ENCODE measurements at regions not wholly inside any gene's neighbourhood (a gene's known extent, or its start where the extent isn't known, plus 50 kb on each side); places are given as distances from the start of the nearest gene placed in this dataset.

DNA sequence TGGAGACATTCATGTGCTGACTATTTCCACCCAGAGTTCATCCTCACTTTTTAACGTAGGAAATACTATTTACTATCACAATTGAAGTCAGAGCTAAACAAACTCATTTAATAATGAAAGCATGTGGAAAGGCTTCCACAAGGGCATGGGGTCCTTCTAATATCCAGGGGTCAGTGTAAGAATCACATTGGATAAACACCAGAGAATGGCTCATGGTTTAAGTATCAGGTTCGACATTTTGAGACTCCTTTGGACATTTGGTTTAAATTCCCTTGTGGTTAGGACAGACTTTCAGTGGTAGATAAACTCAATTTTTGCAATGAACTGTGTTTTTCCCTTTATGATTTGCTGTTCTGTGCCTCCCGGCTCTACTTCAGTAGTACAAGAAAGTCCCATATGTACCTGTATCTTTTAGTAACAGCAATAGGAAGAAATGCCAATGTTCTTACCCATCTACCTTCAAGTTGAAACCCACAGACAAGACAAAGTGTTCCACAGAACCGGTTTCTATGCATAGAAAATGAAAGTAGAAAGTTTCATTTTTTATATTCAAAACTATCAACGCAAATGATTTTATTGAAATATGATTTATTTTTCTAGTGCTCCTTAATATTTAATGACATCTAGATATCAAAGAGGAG, 589.0 kb upstream of the FAM241A start:
- Histone ChIP-seq H3K4me3 (ENCODE audit: low read depth in 1 of 2, low read length in 2 of 2) (no peak overlapping the region), H3K4me1 (ENCODE audit: control insufficient read depth in 2 of 2, insufficient read depth in 2 of 2, low read length in 1 of 2) (no peaks in the 10 kb centered on the region), H3K9me3 (ENCODE audit: control insufficient read depth in 2 of 2, insufficient read depth in 1 of 2, low read depth in 1 of 2, low read length in 1 of 2) (no peaks in the 10 kb centered on the region), H3K27ac (ENCODE audit: low read depth in 2 of 2, low read length in 1 of 2) (no peak overlapping the region), H3K36me3 (ENCODE audit: control insufficient read depth in 2 of 2, insufficient read depth in 2 of 2, low read length in 1 of 2) (no peaks in the 10 kb centered on the region), H3K27me3 (ENCODE audit: control insufficient read depth in 1 of 2, insufficient read depth in 2 of 2, low read length in 2 of 2) (no peaks in the 10 kb centered on the region)
- WGBS, 2 donors = 49 to 59% methylated on average over 5 of the region's 5 CpGs

DNA sequence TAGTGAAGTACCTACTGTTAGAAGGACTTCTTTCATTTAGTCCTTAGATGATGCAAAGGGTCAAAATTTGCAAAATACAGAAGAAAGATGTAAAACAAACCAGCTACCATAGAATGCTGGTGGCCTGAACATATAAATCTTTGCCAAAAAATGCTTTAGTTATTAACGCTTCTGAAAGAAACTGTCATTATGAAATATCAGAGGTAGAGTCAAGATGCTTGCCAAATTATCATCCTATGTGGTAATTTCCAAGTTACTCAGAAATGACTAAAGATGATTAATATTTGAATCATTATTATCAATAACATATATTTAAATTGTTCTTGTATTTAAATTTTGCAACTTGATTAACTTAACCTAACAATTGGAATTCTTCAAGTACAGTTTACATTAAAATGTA, 588.4 kb upstream of the FAM241A start:
- no peaks in the 10 kb centered on the region for H3K9me3 ChIP-seq (ENCODE audit: control insufficient read depth in 2 of 2, insufficient read depth in 1 of 2, low read depth in 1 of 2, low read length in 1 of 2)
- H3K4me3 ChIP-seq (ENCODE audit: low read depth in 1 of 2, low read length in 2 of 2) = no peak overlapping the region
- WGBS, 2 donors = 60% methylated on average over 1 of the region's 1 CpG
- H3K27ac ChIP-seq (ENCODE audit: low read depth in 2 of 2, low read length in 1 of 2) = no peak overlapping the region
- H3K27me3 ChIP-seq (ENCODE audit: control insufficient read depth in 1 of 2, insufficient read depth in 2 of 2, low read length in 2 of 2) = no peaks in the 10 kb centered on the region
- no peaks in the 10 kb centered on the region for H3K4me1 ChIP-seq (ENCODE audit: control insufficient read depth in 2 of 2, insufficient read depth in 2 of 2, low read length in 1 of 2)
- H3K36me3 ChIP-seq (ENCODE audit: control insufficient read depth in 2 of 2, insufficient read depth in 2 of 2, low read length in 1 of 2) = no peaks in the 10 kb centered on the region

DNA sequence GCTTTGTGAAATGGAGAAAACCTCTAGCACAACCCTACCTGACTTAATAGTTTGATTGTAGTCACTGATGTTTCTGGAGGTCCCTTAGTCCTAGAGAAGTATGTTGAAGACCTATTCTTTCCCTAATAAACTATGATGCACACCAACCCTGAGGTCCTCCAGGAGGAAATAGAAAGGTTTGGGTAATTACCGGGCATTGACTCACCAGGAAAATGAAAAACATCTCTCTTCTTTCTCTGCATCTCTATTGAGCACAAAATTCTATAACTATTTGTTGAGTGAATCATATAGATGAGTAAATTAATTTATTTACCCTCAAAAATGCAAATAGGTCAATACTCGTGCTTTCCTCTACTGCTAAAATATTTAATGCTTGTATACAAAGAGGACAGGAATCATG, 582.4 kb upstream of the FAM241A start:
- no peak overlapping the region for H3K27ac ChIP-seq (ENCODE audit: low read depth in 2 of 2, low read length in 1 of 2)
- H3K9me3 ChIP-seq (ENCODE audit: control insufficient read depth in 2 of 2, insufficient read depth in 1 of 2, low read depth in 1 of 2, low read length in 1 of 2) = peaks cover 0 to 3% of the 10 kb centered on the region in 2 donors
- no peak overlapping the region for H3K4me3 ChIP-seq (ENCODE audit: low read depth in 1 of 2, low read length in 2 of 2)
- no peaks in the 10 kb centered on the region for H3K4me1 ChIP-seq (ENCODE audit: control insufficient read depth in 2 of 2, insufficient read depth in 2 of 2, low read length in 1 of 2)
- H3K36me3 ChIP-seq (ENCODE audit: control insufficient read depth in 2 of 2, insufficient read depth in 2 of 2, low read length in 1 of 2) = no peaks in the 10 kb centered on the region
- H3K27me3 ChIP-seq (ENCODE audit: control insufficient read depth in 1 of 2, insufficient read depth in 2 of 2, low read length in 2 of 2) = no peaks in the 10 kb centered on the region
- 48 to 63% methylated on average over 2 of the region's 2 CpGs for WGBS, 2 donors

DNA sequence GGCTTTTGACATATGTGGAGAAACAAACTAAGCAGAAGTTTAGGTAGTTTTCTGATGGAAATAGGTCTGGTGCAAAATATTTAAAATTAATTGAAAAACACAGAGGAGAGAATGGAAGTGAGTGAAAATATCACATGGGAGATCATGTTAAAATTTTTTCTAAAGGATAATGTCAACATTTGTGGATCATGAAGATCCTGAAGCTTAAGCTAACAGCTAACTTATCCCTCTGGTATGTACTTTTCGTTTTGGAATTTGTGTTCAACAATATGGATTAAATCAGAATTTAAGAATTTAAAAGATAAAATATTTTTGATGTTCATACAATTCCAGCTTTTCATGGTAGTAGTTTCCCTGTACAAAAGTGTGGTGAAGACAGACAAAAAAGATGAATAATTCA, 572.8 kb upstream of the FAM241A start:
- Histone ChIP-seq H3K27ac (ENCODE audit: low read depth in 2 of 2, low read length in 1 of 2) (no peak overlapping the region), H3K36me3 (ENCODE audit: control insufficient read depth in 2 of 2, insufficient read depth in 2 of 2, low read length in 1 of 2) (no peaks in the 10 kb centered on the region), H3K9me3 (ENCODE audit: control insufficient read depth in 2 of 2, insufficient read depth in 1 of 2, low read depth in 1 of 2, low read length in 1 of 2) (no peaks in the 10 kb centered on the region), H3K4me3 (ENCODE audit: low read depth in 1 of 2, low read length in 2 of 2) (no peak overlapping the region), H3K27me3 (ENCODE audit: control insufficient read depth in 1 of 2, insufficient read depth in 2 of 2, low read length in 2 of 2) (no peaks in the 10 kb centered on the region), H3K4me1 (ENCODE audit: control insufficient read depth in 2 of 2, insufficient read depth in 2 of 2, low read length in 1 of 2) (no peaks in the 10 kb centered on the region)
- WGBS, 2 donors = 34 to 36% methylated on average over 1 of the region's 1 CpG

- WGBS, 2 donors = 49 to 52% methylated on average over 2 of the region's 2 CpGs
- H3K27ac ChIP-seq (ENCODE audit: low read depth in 2 of 2, low read length in 1 of 2) = no peak overlapping the region
- H3K27me3 ChIP-seq (ENCODE audit: control insufficient read depth in 1 of 2, insufficient read depth in 2 of 2, low read length in 2 of 2) = no peaks in the 10 kb centered on the region
- H3K9me3 ChIP-seq (ENCODE audit: control insufficient read depth in 2 of 2, insufficient read depth in 1 of 2, low read depth in 1 of 2, low read length in 1 of 2) = no peaks in the 10 kb centered on the region
- H3K4me1 ChIP-seq (ENCODE audit: control insufficient read depth in 2 of 2, insufficient read depth in 2 of 2, low read length in 1 of 2) = no peaks in the 10 kb centered on the region
- H3K4me3 ChIP-seq (ENCODE audit: low read depth in 1 of 2, low read length in 2 of 2) = no peak overlapping the region
- H3K36me3 ChIP-seq (ENCODE audit: control insufficient read depth in 2 of 2, insufficient read depth in 2 of 2, low read length in 1 of 2) = no peaks in the 10 kb centered on the region
These were observed 571.9 kb upstream of the FAM241A start for GRCh38 chr4:111573386-111573785.

GRCh38 chr4:111579767-111580166, 565.5 kb upstream of the FAM241A start:
- Histone ChIP-seq H3K9me3 (ENCODE audit: control insufficient read depth in 2 of 2, insufficient read depth in 1 of 2, low read depth in 1 of 2, low read length in 1 of 2) (peaks cover 0 to 5% of the 10 kb centered on the region in 2 donors), H3K4me3 (ENCODE audit: low read depth in 1 of 2, low read length in 2 of 2) (no peak overlapping the region), H3K27ac (ENCODE audit: low read depth in 2 of 2, low read length in 1 of 2) (no peak overlapping the region), H3K36me3 (ENCODE audit: control insufficient read depth in 2 of 2, insufficient read depth in 2 of 2, low read length in 1 of 2) (no peaks in the 10 kb centered on the region), H3K4me1 (ENCODE audit: control insufficient read depth in 2 of 2, insufficient read depth in 2 of 2, low read length in 1 of 2) (no peaks in the 10 kb centered on the region), H3K27me3 (ENCODE audit: control insufficient read depth in 1 of 2, insufficient read depth in 2 of 2, low read length in 2 of 2) (no peaks in the 10 kb centered on the region)

DNA sequence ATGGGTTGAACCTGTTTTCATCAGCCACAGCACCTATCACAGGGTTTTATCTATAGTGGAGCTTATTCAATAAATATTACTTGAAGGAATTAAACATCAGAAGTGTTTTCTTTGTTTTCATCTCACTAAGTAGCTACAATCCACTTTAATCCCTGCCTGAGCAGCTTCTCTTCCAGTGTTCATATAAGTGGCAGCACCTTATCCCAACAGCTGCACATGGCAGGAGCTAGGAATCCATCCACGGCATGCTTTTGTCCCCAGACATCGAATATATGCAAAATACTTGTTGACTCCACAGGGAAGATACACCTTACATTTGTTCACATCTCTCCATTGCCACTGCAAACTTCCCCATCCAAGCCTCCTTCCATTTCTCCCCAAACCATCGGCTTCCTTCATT, 549.8 kb upstream of the FAM241A start:
- Histone ChIP-seq H3K27me3 (ENCODE audit: control insufficient read depth in 1 of 2, insufficient read depth in 2 of 2, low read length in 2 of 2) (no peaks in the 10 kb centered on the region), H3K4me1 (ENCODE audit: control insufficient read depth in 2 of 2, insufficient read depth in 2 of 2, low read length in 1 of 2) (no peaks in the 10 kb centered on the region), H3K36me3 (ENCODE audit: control insufficient read depth in 2 of 2, insufficient read depth in 2 of 2, low read length in 1 of 2) (no peaks in the 10 kb centered on the region), H3K9me3 (ENCODE audit: control insufficient read depth in 2 of 2, insufficient read depth in 1 of 2, low read depth in 1 of 2, low read length in 1 of 2) (no peaks in the 10 kb centered on the region), H3K4me3 (ENCODE audit: low read depth in 1 of 2, low read length in 2 of 2) (no peak overlapping the region), H3K27ac (ENCODE audit: low read depth in 2 of 2, low read length in 1 of 2) (no peak overlapping the region)
- WGBS, 2 donors = 92 to 94% methylated on average over 3 of the region's 3 CpGs

- Histone ChIP-seq H3K36me3 (ENCODE audit: control insufficient read depth in 2 of 2, insufficient read depth in 2 of 2, low read length in 1 of 2) (no peaks in the 10 kb centered on the region), H3K27ac (ENCODE audit: low read depth in 2 of 2, low read length in 1 of 2) (no peak overlapping the region)
- 90 to 91% methylated on average over 4 of the region's 4 CpGs for WGBS, 2 donors
These were observed 548.8 kb upstream of the FAM241A start for GRCh38 chr4:111596491-111596890.

DNA sequence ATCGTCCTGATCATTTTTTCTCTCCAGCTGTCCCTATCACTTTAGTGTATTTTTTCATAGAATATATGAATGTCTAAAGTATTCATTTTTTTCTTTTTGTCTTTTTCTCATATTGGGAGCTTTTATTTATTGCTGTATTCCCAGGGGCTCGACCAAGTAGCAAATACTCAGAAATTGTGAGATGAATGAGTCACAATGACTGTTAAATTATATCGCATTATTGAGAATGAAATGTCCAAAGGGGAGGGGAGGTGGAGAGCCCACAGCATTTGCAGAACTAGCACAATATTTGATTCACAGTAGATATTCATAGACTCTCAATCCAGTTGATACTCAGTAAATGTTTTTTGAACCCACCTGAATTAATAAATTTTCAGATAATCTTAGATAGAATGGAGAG, 543.6 kb upstream of the FAM241A start:
- 64 to 65% methylated on average over 3 of the region's 3 CpGs for WGBS, 2 donors
- H3K27ac ChIP-seq (ENCODE audit: low read depth in 2 of 2, low read length in 1 of 2) = no peak overlapping the region

More at GRCh38 chr4:111596491-111596890, 548.8 kb upstream of the FAM241A start:
- Histone ChIP-seq H3K4me1 (ENCODE audit: control insufficient read depth in 2 of 2, insufficient read depth in 2 of 2, low read length in 1 of 2) (no peaks in the 10 kb centered on the region), H3K9me3 (ENCODE audit: control insufficient read depth in 2 of 2, insufficient read depth in 1 of 2, low read depth in 1 of 2, low read length in 1 of 2) (no peaks in the 10 kb centered on the region), H3K27me3 (ENCODE audit: control insufficient read depth in 1 of 2, insufficient read depth in 2 of 2, low read length in 2 of 2) (no peaks in the 10 kb centered on the region), H3K4me3 (ENCODE audit: low read depth in 1 of 2, low read length in 2 of 2) (no peak overlapping the region)

DNA sequence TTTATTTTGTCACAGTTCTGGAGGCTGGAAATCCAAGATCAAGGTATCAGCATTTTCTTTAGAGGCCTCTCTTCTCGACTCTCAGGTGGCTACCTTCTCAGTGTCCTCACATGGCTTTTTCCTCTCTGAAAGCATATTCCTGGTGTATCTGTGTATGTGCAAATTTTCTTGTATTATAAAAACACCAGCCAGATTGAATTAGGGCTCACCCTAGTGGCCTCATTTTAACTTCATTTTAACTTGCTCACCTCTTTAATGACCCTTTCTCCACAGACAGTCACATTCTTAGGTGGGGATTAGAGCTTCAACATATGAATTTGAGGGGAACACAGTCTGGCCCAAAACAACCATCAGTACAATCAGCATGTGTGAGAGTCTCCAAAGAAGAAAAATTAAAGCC, 542.4 kb upstream of the FAM241A start:
- Histone ChIP-seq H3K27me3 (ENCODE audit: control insufficient read depth in 1 of 2, insufficient read depth in 2 of 2, low read length in 2 of 2) (no peaks in the 10 kb centered on the region), H3K4me1 (ENCODE audit: control insufficient read depth in 2 of 2, insufficient read depth in 2 of 2, low read length in 1 of 2) (no peaks in the 10 kb centered on the region), H3K4me3 (ENCODE audit: low read depth in 1 of 2, low read length in 2 of 2) (no peak overlapping the region), H3K9me3 (ENCODE audit: control insufficient read depth in 2 of 2, insufficient read depth in 1 of 2, low read depth in 1 of 2, low read length in 1 of 2) (no peaks in the 10 kb centered on the region), H3K36me3 (ENCODE audit: control insufficient read depth in 2 of 2, insufficient read depth in 2 of 2, low read length in 1 of 2) (no peaks in the 10 kb centered on the region), H3K27ac (ENCODE audit: low read depth in 2 of 2, low read length in 1 of 2) (no peak overlapping the region)
- 50 to 57% methylated on average over 1 of the region's 1 CpG for WGBS, 2 donors

More for the DNA sequence above, 543.6 kb upstream of the FAM241A start:
- Histone ChIP-seq H3K4me1 (ENCODE audit: control insufficient read depth in 2 of 2, insufficient read depth in 2 of 2, low read length in 1 of 2) (no peaks in the 10 kb centered on the region), H3K36me3 (ENCODE audit: control insufficient read depth in 2 of 2, insufficient read depth in 2 of 2, low read length in 1 of 2) (no peaks in the 10 kb centered on the region), H3K9me3 (ENCODE audit: control insufficient read depth in 2 of 2, insufficient read depth in 1 of 2, low read depth in 1 of 2, low read length in 1 of 2) (no peaks in the 10 kb centered on the region), H3K27me3 (ENCODE audit: control insufficient read depth in 1 of 2, insufficient read depth in 2 of 2, low read length in 2 of 2) (no peaks in the 10 kb centered on the region), H3K4me3 (ENCODE audit: low read depth in 1 of 2, low read length in 2 of 2) (no peak overlapping the region)
